ENCODE measurements at regions not wholly inside any gene's neighbourhood (a gene's known extent, or its start where the extent isn't known, plus 50 kb on each side); places are given as distances from the start of the nearest gene placed in this dataset.

DNA sequence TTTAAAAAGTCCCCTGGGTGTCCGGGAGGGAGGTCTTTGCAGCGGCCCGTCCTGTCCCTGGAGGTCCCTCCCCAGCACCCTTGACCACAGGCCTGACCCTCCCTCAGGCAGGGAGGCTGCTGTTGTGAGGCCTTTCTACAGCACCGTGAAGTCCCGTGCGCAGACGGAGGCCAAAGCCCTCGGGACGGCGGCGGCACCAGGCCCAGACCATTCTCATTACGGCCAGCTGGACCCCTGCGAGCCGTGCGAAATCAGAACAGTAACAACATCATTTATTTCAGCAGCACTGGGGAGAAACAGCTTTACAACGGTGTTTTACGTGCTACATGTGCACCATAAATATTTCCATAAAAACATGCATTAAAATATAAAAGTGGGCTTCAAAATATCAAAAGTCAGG is 101.4 kb upstream of the ACTRT2 start:
- DNase-seq, result no peak

GRCh38 chr1:2920421-2921015 is 100.7 kb upstream of the ACTRT2 start:
- no peak for DNase-seq

DNA sequence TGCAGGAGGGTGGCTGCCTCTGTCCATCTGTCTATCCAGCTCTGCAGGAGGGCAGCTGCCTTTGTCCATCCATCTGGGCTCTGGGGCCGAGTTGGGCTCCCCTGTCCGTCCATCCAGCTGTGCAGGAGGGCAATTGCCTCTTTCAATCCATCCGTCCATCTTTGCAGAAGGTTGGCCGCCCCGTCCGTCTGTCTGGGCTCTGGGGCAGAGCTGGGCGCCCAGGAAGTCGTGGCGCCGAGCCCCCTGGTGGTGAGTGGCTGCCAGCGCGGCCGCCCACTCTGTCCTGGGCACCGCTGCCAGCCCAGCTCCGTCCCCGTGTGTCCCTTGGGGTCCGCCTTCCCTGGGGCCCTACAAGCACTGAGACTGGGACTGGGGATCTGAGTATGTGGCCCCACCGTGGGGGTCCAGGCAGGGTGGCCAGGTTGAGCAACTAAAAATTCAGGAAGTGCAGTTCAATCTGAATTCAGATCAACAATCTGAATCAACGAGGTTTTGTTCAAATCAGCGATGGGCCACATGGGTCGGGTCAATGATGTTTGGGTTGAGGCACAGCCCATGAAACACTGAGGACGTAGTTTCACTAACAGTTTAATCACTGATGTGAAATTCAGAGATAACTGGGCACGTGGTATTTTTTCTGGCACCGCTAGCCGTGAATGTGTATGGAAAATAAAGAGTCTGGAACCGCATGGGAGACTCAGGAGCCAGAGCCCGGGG is 99.1 kb upstream of the ACTRT2 start:
- DNase-seq, result no peak

- no peak for DNase-seq
These were observed 97.9 kb upstream of the ACTRT2 start for GRCh38 chr1:2923351-2923750.

DNA sequence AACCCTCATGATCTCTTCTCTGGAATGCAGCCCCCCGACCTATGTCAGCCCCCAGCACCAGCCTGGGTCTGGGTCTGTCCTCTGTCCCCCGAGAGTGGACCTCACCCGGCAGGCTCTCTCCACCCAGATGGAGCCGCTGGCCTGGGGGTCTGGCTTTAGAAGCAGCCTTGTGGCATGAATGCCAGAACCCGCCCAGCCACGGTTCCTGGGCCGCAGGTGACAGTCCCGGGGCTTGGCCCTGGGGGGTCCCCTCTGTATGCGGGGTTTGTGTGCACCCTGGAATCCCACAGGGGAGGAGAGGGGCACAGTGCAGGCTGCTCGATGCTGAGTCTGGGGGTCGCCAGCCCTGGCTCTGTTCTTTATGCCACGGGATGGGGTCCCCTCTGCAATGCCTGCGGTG is 96.0 kb upstream of the ACTRT2 start:
- no peak for DNase-seq

DNA sequence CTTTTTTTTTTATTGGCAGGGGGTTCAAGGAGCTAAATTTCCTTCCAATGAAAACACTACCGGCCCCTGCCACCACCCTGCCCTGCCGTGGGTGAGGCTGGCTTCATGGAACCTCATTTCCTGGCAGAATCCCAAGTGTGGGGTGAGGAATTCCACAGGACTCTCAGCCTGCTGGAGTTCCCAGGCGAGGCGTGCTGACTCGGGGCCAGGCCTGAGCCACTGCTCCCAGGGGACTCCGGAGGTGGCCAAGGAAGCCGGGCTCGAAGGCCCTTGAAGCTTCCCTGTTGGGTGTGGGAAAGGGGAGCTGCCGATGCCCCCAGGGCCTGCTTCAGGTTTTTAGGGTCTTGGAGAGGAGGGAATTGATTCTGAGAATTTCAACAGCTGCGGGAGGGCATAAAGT is 95.3 kb upstream of the ACTRT2 start:
- no peak for DNase-seq

- no peak for DNase-seq
These were observed 94.7 kb upstream of the ACTRT2 start for GRCh38 chr1:2926447-2927055.

DNA sequence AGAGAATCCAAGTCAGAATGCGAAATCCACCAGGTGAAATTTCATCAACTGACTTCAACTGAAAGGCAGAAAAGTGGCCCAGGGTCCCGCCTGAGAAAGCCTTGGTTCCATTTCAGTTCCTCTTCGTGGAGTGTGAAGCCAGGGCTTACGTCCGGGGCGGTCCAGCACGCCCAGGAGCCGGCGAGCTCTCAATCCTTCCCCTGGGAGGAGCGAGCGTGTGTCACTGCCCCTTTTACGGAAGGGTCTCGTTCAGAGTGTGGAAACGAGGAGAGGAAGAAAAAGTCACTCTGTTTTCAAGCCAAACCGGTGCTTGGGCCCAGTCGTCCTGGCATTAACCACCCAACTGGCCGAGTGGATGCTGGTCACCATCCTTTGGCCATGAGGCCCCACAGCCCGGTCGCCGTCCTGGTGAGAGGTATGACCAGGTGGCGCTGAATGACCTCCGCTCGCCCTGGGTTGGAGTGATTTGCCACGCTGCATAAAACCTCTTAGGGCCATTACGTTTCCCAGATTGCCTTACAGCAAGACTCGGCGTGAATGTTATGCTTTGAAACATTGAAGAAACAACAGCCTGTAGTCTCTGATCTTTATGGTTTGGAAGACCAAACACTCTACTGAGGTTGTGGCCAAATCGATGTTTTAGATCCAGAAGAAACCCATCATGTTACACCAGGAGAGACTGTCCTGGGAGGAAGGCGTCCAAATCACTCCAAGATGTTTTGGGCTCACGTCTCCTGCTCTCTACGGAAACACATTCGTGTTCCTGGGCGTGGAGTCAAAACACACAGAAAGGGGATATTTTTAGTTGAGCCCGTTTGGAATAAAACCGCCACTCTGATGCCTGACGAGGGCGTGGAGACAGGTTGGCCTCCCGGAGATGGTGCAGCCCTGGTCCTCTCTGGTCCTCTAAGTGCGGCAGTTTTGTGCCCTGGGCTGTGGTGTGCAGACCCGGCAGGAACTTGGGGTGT is 93.6 kb upstream of the ACTRT2 start:
- DNase-seq, result no peak

- no peak for DNase-seq
These were observed 92.6 kb upstream of the ACTRT2 start for GRCh38 chr1:2928366-2929325.

- no peak for DNase-seq
These were observed 91.9 kb upstream of the ACTRT2 start for GRCh38 chr1:2929335-2929734.

DNA sequence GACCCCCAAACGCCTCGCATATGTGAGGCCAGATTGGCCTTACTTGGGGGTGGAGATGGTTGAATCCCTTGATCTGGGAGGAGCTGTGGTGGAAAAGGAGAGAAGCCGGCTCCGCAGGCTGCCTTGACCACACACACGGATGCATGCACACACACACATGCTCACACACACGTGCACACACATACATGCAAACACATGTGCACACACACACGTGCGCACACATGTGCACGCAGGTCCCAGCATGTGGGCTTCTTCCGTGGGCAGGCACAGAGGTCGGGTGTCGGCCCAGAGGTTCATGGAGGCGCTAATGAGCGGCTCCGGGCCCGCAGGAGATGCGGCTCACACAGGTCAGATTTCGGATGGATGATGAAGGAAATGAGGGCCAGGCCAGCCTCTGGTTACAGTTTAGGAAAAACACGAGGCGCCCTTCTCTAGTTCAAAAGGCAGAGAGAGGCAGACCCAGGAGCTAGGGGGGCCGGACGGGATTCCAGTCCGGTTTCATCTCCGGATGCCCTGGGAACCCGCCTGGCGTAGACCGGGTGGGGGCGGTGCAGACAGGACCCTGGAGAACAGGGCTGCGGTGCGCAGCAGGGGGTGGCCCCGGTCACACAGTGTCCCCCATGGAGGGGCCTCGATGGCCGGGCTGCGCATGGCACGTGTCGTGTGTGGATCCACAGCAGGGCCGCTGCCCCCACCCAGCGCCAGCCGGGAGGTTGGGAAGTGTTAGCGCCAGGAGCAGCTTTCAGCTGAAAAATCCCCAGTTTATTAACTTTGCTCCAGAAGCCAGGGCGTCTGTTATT is 91.1 kb upstream of the ACTRT2 start:
- no peak for DNase-seq

DNA sequence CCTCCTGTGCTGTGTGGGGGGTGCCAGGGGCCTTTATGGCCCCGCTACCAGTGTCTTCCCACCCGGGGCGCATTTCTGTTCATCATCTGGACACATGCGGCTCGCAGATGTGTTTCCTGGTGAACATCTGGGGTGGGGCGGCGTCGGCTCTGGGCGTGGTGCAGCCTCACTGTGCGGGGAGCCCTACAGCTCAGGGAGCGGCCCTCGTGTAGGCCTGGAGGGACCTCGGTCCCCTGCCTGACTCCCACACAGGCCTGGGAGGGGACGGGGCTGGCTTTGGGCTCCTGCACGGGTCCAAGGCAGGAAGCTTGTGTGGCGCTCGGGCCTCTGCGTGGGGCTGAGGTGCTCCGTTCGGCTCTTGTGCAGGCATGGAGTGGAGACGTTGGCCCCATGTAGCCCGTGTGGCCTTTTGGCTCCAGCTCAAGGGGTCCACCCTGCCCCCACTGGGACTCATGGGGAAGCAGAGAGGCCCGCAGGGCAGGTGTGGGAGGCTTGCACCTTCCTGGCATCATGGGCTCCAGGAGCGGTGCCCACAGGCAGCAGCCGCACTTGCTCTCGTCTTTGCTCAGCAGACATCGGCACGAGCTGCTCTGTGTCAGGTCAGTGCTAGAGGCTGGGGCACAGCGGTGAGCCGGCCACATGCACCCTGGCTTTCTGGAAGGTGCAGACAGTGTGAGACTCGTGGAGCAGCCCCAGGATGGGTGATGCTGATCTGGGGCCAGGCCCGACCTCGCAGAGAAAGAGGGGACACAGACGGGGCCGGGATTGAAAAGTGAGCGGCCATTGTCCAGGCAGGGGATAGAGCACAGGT is 90.1 kb upstream of the ACTRT2 start:
- DNase-seq, result no peak

DNA sequence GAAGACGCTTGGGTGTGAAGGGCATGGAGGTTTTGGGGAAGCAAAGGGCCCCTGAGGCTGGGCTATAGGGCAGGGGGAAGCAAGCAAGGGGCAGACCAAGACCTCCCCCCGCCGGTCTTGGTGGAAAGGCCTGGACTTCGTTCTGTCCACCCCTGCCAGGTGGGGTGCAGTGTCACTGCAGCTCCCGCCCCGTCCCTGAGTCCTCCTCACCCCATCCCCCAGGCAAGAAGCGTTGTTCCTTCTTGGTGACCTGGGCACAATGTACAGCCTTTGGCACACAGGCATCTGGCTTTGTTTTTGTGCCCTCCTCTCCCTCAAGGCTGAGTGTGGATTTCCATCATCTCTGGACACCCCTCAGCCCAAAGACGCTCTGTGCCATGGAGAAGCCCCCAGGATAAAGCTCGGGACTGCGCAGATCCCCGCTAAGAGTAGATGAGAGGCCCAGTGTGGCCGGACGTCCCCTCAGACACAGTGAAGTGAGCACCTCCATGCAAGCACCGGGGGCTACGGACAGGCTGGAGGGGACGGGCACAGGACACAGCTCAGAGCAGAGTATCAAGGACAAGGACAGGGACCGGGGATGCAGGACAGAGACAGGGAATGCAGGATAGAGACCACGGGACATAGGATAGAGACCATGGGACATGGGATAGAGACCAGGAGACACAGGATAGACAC is 89.4 kb upstream of the ACTRT2 start:
- DNase-seq, result no peak

GRCh38 chr1:2932671-2933350 is 88.5 kb upstream of the ACTRT2 start:
- no peak for DNase-seq

GRCh38 chr1:2933431-2934155 is 87.7 kb upstream of the ACTRT2 start:
- DNase-seq, result no peak

DNA sequence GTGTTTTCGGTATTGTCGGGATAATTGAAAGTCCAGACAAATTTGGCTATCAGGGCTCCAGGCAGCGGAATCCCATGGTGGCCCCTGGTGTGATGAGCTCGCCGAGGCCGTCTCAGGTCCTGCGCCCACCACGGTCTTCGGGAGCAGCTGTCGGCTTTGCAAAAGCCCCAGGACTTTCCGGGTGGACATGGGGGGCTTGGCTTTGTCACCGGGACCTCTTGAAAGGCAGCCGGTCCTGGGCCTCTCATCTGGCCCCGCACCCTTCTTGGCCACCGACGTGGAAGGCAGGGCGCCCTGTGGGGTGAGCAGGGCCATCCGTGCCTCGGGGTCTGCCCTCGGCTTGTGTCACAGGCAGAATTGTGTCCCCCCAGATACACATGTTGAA is 87.1 kb upstream of the ACTRT2 start:
- no peak for DNase-seq

DNA sequence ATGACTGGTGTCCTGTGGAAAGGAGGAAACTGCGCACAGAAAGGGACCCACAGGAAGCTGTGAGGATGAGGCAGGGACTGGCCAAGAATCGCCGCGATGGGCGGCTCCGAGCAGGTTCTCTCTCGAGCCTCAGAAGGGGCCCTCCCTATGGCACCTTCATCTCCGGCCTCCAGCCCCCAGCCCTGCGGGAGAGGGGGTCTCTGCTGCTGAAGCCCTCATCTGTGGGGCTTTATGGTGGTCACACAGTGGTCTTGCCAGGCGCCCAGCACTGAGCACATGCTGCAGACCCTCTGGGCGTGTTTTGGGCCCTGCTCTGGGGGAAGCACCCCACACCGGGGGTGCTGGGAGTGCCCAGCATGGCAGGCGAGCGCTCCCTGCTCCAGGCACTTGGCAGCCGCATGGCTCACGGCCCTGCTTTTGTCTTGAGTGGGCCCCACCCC is 86.6 kb upstream of the ACTRT2 start:
- no peak for DNase-seq

DNA sequence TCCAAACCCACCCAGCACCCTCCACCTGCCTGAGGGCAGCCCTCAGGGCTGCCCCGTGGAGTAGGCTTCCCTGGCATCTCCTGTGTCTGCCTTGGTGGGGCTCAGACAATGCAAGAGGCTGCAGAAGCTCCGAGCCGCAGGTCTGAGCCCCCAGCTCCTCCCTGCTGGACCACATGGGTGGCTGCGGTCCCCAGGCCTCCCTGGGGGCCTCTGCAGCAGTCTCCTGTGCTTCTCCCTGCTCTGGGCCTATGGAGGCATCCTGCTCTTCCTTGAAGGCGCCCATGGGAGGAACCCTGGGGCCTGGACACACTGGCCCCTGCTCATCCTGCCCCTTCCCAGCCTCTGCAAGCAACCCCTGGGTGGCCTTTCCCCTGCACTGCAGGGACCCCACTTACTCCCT is 86.1 kb upstream of the ACTRT2 start:
- no peak for DNase-seq
